Stomach (tissue), 4 donors: ENCODE measurements at regions not wholly inside any gene's neighbourhood (a gene's known extent, or its start where the extent isn't known, plus 50 kb on each side); places are given as distances from the start of the nearest gene placed in this dataset.

Source experiments
- EP300 ChIP-seq: sonication (generic); formaldehyde crosslinking; IDR thresholded peaks from one replicate; pipeline ENCODE4 v1.6.1; 2017; ENCODE audit warnings: antibody characterized with exemption
- POLR2A ChIP-seq, 4 donors: fragments of 450-650 bp; IDR thresholded peaks; one replicate each; pipeline ENCODE4 v1.6.1; 2016; ENCODE audit warnings: antibody characterized with exemption in 4 of 4, control low read depth in 2 of 4, mild to moderate bottlenecking in 1 of 4, moderate library complexity in 1 of 4
- TF ChIP-seq, protein P1 (sequence below), 7 experiments: fragments of 450-650 bp in 4 of 7; fragments of 200-600 bp in 3 of 7; sonication (generic) in 3 of 7; IDR thresholded peaks; one replicate each; pipeline ENCODE4 v1.5.1; 2016 to 2019; ENCODE audit warnings: antibody characterized with exemption in 7 of 7, control low read depth in 2 of 7, mild to moderate bottlenecking in 1 of 7

DNA sequence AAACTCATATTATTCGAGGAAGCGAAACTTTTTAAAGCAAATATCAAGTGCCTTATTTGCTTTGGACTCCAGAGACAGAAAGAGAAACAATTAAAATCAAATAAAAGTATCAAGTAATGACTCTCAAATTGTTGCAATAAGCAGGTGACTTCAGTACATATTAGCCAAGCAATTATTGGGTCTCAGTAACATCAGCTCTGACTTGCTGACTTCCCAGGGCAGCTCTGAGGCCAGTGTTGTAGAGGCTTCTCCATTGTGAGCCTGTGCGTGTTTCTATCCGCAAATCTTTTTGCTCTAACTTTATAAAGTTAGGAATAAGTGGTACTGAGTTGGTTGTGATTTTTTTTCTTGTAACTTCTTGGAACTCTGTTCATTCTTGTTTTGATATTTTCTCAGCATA lies 186.8 kb upstream of the PRLR start:
- no peak for TF ChIP-seq EP300
- TF ChIP-seq POLR2A (IDR thresholded peaks at IDR 0.05): no peak
- TF ChIP-seq, protein P1, sequence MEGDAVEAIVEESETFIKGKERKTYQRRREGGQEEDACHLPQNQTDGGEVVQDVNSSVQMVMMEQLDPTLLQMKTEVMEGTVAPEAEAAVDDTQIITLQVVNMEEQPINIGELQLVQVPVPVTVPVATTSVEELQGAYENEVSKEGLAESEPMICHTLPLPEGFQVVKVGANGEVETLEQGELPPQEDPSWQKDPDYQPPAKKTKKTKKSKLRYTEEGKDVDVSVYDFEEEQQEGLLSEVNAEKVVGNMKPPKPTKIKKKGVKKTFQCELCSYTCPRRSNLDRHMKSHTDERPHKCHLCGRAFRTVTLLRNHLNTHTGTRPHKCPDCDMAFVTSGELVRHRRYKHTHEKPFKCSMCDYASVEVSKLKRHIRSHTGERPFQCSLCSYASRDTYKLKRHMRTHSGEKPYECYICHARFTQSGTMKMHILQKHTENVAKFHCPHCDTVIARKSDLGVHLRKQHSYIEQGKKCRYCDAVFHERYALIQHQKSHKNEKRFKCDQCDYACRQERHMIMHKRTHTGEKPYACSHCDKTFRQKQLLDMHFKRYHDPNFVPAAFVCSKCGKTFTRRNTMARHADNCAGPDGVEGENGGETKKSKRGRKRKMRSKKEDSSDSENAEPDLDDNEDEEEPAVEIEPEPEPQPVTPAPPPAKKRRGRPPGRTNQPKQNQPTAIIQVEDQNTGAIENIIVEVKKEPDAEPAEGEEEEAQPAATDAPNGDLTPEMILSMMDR (IDR thresholded peaks at IDR 0.05): no peak
